ENCODE measurements at regions not wholly inside any gene's neighbourhood (a gene's known extent, or its start where the extent isn't known, plus 50 kb on each side); places are given as distances from the start of the nearest gene placed in this dataset.

DNA sequence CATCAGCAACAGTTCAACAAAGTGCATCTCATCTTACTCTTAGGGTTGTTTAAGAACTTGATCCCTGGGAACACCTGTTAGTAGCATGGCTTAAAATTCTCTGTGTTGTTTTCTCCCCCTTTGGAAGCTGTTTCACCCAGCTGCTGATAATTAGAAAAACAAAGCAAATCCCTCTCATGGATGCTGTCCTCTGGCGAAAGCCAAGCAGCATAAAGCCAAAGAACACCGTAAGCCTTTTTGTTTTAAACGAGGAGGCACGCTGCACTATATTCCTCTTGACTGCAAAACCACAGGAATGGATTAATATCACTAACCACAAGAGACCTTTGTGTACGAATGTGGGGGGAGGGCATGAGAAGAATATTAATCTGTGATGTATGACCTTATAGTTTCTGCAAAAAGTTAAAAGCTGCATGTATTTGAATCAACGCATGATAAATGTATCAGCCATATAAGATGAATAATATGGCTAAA lies 923.2 kb downstream of the LTN1 start:
- no peak for ATAC-seq (ENCODE audit: insufficient read depth, low FRiP score)

DNA sequence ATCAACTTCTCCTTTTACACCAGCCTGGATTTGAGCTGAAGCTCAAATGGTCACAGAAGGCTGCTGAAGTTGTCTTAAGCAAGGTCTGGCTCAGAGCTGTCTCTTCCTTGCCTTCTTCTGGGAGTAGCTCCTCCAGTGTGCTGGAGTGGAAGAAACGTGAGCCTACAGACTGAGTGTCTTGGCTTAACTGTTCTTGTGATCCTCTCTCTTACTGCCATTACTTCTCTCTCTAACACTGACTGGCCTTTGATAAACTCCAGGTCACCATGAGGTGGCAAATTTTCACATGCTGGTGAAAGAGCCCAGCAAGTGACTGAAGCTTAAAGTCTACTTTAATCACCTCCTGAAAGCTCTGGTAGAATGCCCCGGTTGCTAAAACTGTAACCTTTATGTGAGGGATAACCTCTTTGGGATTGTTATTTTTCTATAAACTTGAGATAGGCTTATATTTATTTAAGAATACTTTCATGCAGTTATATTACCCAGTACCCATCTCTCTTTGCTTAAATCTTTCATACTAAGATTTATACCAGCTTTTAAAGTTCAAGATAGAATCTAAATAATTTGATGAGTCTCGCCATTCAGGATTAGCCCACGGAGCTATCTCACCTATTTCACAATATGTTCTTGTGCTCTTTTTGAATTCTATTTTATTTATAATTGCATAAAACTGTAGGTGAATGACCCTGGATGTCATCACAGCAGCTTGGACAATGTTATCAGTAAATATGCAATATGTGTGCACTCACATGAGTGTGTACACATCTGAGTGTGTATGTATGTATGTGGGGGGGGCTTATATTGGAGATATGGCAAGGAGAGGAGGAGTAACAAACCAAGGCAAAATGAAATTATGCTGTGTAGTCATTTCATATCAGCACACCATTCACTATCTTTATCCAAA lies 924.0 kb downstream of the LTN1 start:
- no peaks in the 10 kb centered on the region for H3K36me3 ChIP-seq (ENCODE audit: control insufficient read depth in 4 of 4, insufficient read depth in 4 of 4, low read length in 4 of 4)
- TF ChIP-seq, protein P1, sequence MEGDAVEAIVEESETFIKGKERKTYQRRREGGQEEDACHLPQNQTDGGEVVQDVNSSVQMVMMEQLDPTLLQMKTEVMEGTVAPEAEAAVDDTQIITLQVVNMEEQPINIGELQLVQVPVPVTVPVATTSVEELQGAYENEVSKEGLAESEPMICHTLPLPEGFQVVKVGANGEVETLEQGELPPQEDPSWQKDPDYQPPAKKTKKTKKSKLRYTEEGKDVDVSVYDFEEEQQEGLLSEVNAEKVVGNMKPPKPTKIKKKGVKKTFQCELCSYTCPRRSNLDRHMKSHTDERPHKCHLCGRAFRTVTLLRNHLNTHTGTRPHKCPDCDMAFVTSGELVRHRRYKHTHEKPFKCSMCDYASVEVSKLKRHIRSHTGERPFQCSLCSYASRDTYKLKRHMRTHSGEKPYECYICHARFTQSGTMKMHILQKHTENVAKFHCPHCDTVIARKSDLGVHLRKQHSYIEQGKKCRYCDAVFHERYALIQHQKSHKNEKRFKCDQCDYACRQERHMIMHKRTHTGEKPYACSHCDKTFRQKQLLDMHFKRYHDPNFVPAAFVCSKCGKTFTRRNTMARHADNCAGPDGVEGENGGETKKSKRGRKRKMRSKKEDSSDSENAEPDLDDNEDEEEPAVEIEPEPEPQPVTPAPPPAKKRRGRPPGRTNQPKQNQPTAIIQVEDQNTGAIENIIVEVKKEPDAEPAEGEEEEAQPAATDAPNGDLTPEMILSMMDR (IDR thresholded peaks at IDR 0.05; ENCODE audit: control extremely low read depth, extremely low read depth) = no peak
- no peaks in the 10 kb centered on the region for H3K27me3 ChIP-seq (ENCODE audit: control insufficient read depth in 3 of 3, insufficient read depth in 3 of 3, low read length in 2 of 3)
- H3K9ac ChIP-seq (ENCODE audit: insufficient read depth in 1 of 2, low read length in 2 of 2) = no peak overlapping the region
- peaks cover 0 to 21% (median 9%) of the 10 kb centered on the region in 5 donors for H3K4me1 ChIP-seq (ENCODE audit: control insufficient read depth in 5 of 5, insufficient read depth in 5 of 5, low read length in 5 of 5)
- H3K27ac ChIP-seq (ENCODE audit: low read depth in 1 of 2, low read length in 1 of 2) = no peak overlapping the region
- ATAC-seq (ENCODE audit: insufficient read depth, low FRiP score) = no peak
- DNase-seq = no peak
- WGBS, 2 donors = 75 to 83% methylated on average over 4 of the region's 4 CpGs
- peaks cover 0 to 1% (median 0%) of the 10 kb centered on the region in 4 donors for H3K9me3 ChIP-seq (ENCODE audit: control insufficient read depth in 4 of 4, insufficient read depth in 3 of 4, low read length in 3 of 4)
- no peak overlapping the region for H3K4me3 ChIP-seq

More for the DNA sequence above, 923.2 kb downstream of the LTN1 start:
- Histone ChIP-seq H3K27me3 (ENCODE audit: control insufficient read depth in 3 of 3, insufficient read depth in 3 of 3, low read length in 2 of 3) (no peaks in the 10 kb centered on the region), H3K4me1 (ENCODE audit: control insufficient read depth in 5 of 5, insufficient read depth in 5 of 5, low read length in 5 of 5) (peaks cover 0 to 23% (median 9%) of the 10 kb centered on the region in 5 donors), H3K27ac (ENCODE audit: low read depth in 1 of 2, low read length in 1 of 2) (no peak overlapping the region), H3K4me3 (no peak overlapping the region), H3K36me3 (ENCODE audit: control insufficient read depth in 4 of 4, insufficient read depth in 4 of 4, low read length in 4 of 4) (no peaks in the 10 kb centered on the region), H3K9me3 (ENCODE audit: control insufficient read depth in 4 of 4, insufficient read depth in 3 of 4, low read length in 3 of 4) (peaks cover 0 to 1% (median 0%) of the 10 kb centered on the region in 4 donors), H3K9ac (ENCODE audit: insufficient read depth in 1 of 2, low read length in 2 of 2) (no peak overlapping the region)
- no peak for DNase-seq
- TF ChIP-seq, protein P1 (IDR thresholded peaks at IDR 0.05; ENCODE audit: control extremely low read depth, extremely low read depth) = no peak
- 52 to 56% methylated on average over 6 of the region's 6 CpGs for WGBS, 2 donors

DNA sequence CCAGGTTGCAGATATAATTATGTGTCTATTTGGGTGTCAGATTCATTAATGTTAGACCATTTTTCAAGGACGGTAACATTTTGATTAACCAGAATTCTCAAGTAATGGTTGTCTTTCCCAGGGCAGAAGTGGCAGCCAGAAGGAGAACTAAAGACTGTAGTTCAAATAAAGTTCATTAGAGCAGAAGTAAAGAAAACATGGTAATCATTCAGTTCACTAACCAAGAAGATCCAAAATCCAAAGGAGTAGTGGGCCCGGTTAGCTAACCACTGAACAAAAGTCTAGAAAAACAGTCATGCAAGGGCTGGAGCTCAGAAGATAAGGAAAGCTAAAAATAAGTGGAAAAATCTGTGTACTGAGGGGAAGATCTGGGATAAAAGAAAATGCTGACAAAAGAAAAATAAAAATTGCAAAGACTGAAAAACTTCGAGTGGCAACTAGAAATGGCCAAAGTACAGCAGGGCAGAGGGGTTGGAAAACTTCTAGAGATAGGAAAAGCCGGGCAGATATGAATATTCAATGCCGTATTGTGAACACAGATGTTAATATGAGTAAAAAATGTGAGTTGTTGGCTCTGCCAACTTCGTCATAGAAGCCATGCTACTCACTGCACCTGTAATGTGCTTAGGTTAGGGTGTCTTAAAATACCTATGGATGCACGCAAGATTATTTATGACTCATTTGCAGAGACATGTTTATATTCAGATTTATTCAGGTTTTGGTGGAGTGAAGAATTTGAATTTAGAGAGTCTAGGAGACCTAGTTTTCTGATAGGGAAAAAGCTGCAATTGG lies 925.9 kb downstream of the LTN1 start:
- H3K4me3 ChIP-seq = no peak overlapping the region
- H3K9ac ChIP-seq (ENCODE audit: insufficient read depth in 1 of 2, low read length in 2 of 2) = no peak overlapping the region
- H3K9me3 ChIP-seq (ENCODE audit: control insufficient read depth in 4 of 4, insufficient read depth in 3 of 4, low read length in 3 of 4) = no peaks in the 10 kb centered on the region
- H3K36me3 ChIP-seq (ENCODE audit: control insufficient read depth in 4 of 4, insufficient read depth in 4 of 4, low read length in 4 of 4) = no peaks in the 10 kb centered on the region
- DNase-seq (peak in 1 of 3 donors; percentile 11), ATAC-seq (ENCODE audit: insufficient read depth, low FRiP score) (no peak)
- no peak overlapping the region for H3K27ac ChIP-seq (ENCODE audit: low read depth in 1 of 2, low read length in 1 of 2)
- peaks cover 0 to 21% (median 9%) of the 10 kb centered on the region in 5 donors for H3K4me1 ChIP-seq (ENCODE audit: control insufficient read depth in 5 of 5, insufficient read depth in 5 of 5, low read length in 5 of 5)
- no peaks in the 10 kb centered on the region for H3K27me3 ChIP-seq (ENCODE audit: control insufficient read depth in 3 of 3, insufficient read depth in 3 of 3, low read length in 2 of 3)
- TF ChIP-seq, protein P1 (IDR thresholded peaks at IDR 0.05; ENCODE audit: control extremely low read depth, extremely low read depth) = no peak
- WGBS, 2 donors = 85 to 93% methylated on average over 7 of the region's 7 CpGs

Measured in lung (tissue), 11 donors.